Anterior cingulate cortex (tissue), 58 donors: ENCODE measurements at regions not wholly inside any gene's neighbourhood (a gene's known extent, or its start where the extent isn't known, plus 50 kb on each side); places are given as distances from the start of the nearest gene placed in this dataset.

Source experiments
- DNase-seq, 58 donors: peaks; one replicate each; lab custom pipeline; 2025; lab: John Stamatoyannopoulos, UW

- peak in 11 of 58 donors; percentile 4 to 35 (median 11) for DNase-seq
Measured at GRCh38 chr9:7549249-7549648, 250.3 kb downstream of the DMAC1 start.

GRCh38 chr9:7546261-7546660, 253.3 kb downstream of the DMAC1 start:
- DNase-seq, result no peak

- DNase-seq, result no peak
Measured at GRCh38 chr9:7545371-7546165, 254.0 kb downstream of the DMAC1 start.

GRCh38 chr9:7542693-7543092, 256.9 kb downstream of the DMAC1 start:
- peak in 7 of 58 donors; percentile 4 to 39 (median 8) for DNase-seq

GRCh38 chr9:7542126-7542525, 257.5 kb downstream of the DMAC1 start:
- no peak for DNase-seq

GRCh38 chr9:7536310-7536939, 263.2 kb downstream of the DMAC1 start:
- DNase-seq, result peak in 14 of 58 donors; percentile 1 to 29 (median 14)

- DNase-seq, result no peak
Measured at GRCh38 chr9:7534211-7534935, 265.2 kb downstream of the DMAC1 start.

GRCh38 chr9:7533376-7534090, 266.0 kb downstream of the DMAC1 start:
- no peak for DNase-seq

GRCh38 chr9:7523426-7524043, 276.0 kb downstream of the DMAC1 start:
- DNase-seq, result no peak

GRCh38 chr9:7520396-7520795, 279.2 kb downstream of the DMAC1 start:
- DNase-seq, result no peak

GRCh38 chr9:7516376-7516775, 283.2 kb downstream of the DMAC1 start:
- no peak for DNase-seq

- no peak for DNase-seq
Measured at GRCh38 chr9:7510199-7510598, 289.4 kb downstream of the DMAC1 start.

- no peak for DNase-seq
Measured at GRCh38 chr9:7509576-7510145, 289.9 kb downstream of the DMAC1 start.

GRCh38 chr9:7508516-7508915, 291.1 kb downstream of the DMAC1 start:
- no peak for DNase-seq

GRCh38 chr9:7507566-7508270, 291.9 kb downstream of the DMAC1 start:
- DNase-seq, result no peak

- DNase-seq, result no peak
Measured at GRCh38 chr9:7507026-7507425, 292.6 kb downstream of the DMAC1 start.

GRCh38 chr9:7500521-7500920, 299.1 kb downstream of the DMAC1 start:
- no peak for DNase-seq

- DNase-seq, result no peak
Measured at GRCh38 chr9:7491641-7492040, 307.9 kb downstream of the DMAC1 start.
